Kidney (tissue), 13 donors: ENCODE measurements at regions not wholly inside any gene's neighbourhood (a gene's known extent, or its start where the extent isn't known, plus 50 kb on each side); places are given as distances from the start of the nearest gene placed in this dataset.

Experiments
- DNase-seq, 5 donors: peaks; one replicate each; pipeline ENCODE4 v3.0.0-alpha.2; 2013 to 2020
- FAIRE-seq: peaks from 2 replicates; lab custom pipeline; 2012; peaks lifted over from hg19 to GRCh38; lab: Jason Lieb, UNC
- H3K27ac ChIP-seq, 2 donors: one replicate each; pipeline ENCODE4 v1.7.0; 2013; ENCODE audit warnings: low read depth in 2 of 2, low read length in 2 of 2, inconsistent platforms in 1 of 2
- H3K27me3 ChIP-seq: one replicate; pipeline ENCODE4 v1.7.1; 2013; ENCODE audit warnings: low read length, inconsistent platforms; ENCODE audit not compliant: control insufficient read depth, insufficient read depth
- H3K36me3 ChIP-seq, 3 donors: one replicate each; pipeline versions ENCODE4 v1.7.0 to v1.7.1; 2013; ENCODE audit warnings: low read length in 3 of 3, control low read depth in 1 of 3, inconsistent platforms in 1 of 3; ENCODE audit not compliant: insufficient read depth in 3 of 3, control insufficient read depth in 2 of 3
- H3K4me1 ChIP-seq, 3 donors: one replicate each; pipeline versions ENCODE4 v1.7.0 to v1.7.1; 2013; ENCODE audit warnings: low read length in 3 of 3, inconsistent platforms in 1 of 3, low read depth in 1 of 3; ENCODE audit not compliant: control insufficient read depth in 2 of 3, insufficient read depth in 2 of 3
- H3K4me3 ChIP-seq, 3 donors: one replicate each; pipeline versions ENCODE4 v1.7.0 to v1.8.1; 2013; ENCODE audit warnings: low read length in 3 of 3, control low read depth in 1 of 3, inconsistent platforms in 1 of 3
- H3K9ac ChIP-seq, 3 donors: one replicate each; pipeline versions ENCODE4 v1.7.0 to v1.7.1; 2013; ENCODE audit warnings: low read length in 3 of 3, control low read depth in 1 of 3, inconsistent platforms in 1 of 3
- H3K9me3 ChIP-seq, 3 donors: one replicate each; pipeline versions ENCODE4 v1.7.0 to v1.7.1; 2013; ENCODE audit warnings: low read length in 3 of 3, control low read depth in 1 of 3, inconsistent platforms in 1 of 3; ENCODE audit not compliant: control insufficient read depth in 2 of 3, insufficient read depth in 1 of 3
- CTCF ChIP-seq: IDR thresholded peaks from 3 replicates; pipeline ENCODE4 v1.5.1; 2012; ENCODE audit warnings: mild to moderate bottlenecking, moderate library complexity, borderline replicate concordance; ENCODE audit not compliant: insufficient read depth; ENCODE audit errors: extremely low read depth
- intact Hi-C: fragments of 100-400 bp; cut with DNase I; formaldehyde crosslinking; loops from one replicate; pipeline ENCODE4 v1.11.1; 2022
- donor health status: control.
- donor health status: control.
- donor health status: control.
- donor health status: control.
- donor health status: control.
- donor health status: DM: yes; HTN: yes; CAD: no.
- donor health status: Normal renal cell carcinoma (clear cell type).

- Histone ChIP-seq H3K4me3 (no peak overlapping the region), H3K36me3 (no peaks in the 10 kb centered on the region), H3K27ac (no peak overlapping the region), H3K9ac (no peak overlapping the region), H3K27me3 (no peaks in the 10 kb centered on the region), H3K4me1 (no peaks in the 10 kb centered on the region), H3K9me3 (peaks cover 0 to 3% (median 0%) of the 10 kb centered on the region in 3 donors)
- TF ChIP-seq CTCF: no peak
- DNase-seq (no peak), FAIRE-seq (no peak)
- intact Hi-C loops: no loop called here
These were observed 192.3 kb upstream of the PITRM1 start for GRCh38 chr10:3364768-3365480.

- Histone ChIP-seq H3K36me3 (no peaks in the 10 kb centered on the region), H3K9ac (no peak overlapping the region), H3K9me3 (peaks cover 0 to 3% (median 0%) of the 10 kb centered on the region in 3 donors), H3K27ac (no peak overlapping the region), H3K4me3 (no peak overlapping the region), H3K4me1 (no peaks in the 10 kb centered on the region), H3K27me3 (no peaks in the 10 kb centered on the region)
- no peak for TF ChIP-seq CTCF
- FAIRE-seq: no peak
- peak in 1 of 5 donors; percentile 54 for DNase-seq
- intact Hi-C loops: no loop called here
These were observed 190.9 kb upstream of the PITRM1 start for GRCh38 chr10:3363311-3364045.

GRCh38 chr10:3362394-3362793 lies 189.8 kb upstream of the PITRM1 start:
- Histone ChIP-seq H3K9ac (no peak overlapping the region), H3K4me3 (no peak overlapping the region), H3K27me3 (no peaks in the 10 kb centered on the region), H3K36me3 (no peaks in the 10 kb centered on the region), H3K9me3 (peaks cover 0 to 3% (median 0%) of the 10 kb centered on the region in 3 donors), H3K4me1 (no peaks in the 10 kb centered on the region), H3K27ac (no peak overlapping the region)
- TF ChIP-seq CTCF: no peak
- intact Hi-C loops: no loop called here
- DNase-seq (no peak), FAIRE-seq (no peak)
